K562 (cell line): ENCODE measurements at regions not wholly inside any gene's neighbourhood (a gene's known extent, or its start where the extent isn't known, plus 50 kb on each side); places are given as distances from the start of the nearest gene placed in this dataset.

Experiments
- ATAC-seq: fragments of 200-7000 bp; cut with Tn5 transposase; 3 replicates; pipeline ENCODE4 v1.9.1; 2020; ENCODE audit warnings: moderate library complexity
- BruUV-seq: library from RNA; stranded (reverse); fragments of 400-500 nt; replicated peaks from 2 replicates; lab custom pipeline; 2021; lab: Mats Ljungman, UMichigan
- CTCF ChIA-PET: fragments of 300-600 bp; formaldehyde crosslinking; extraction: SDS; loops from one replicate; lab custom pipeline; 2021; ENCODE audit warnings: low intra/inter-chr PET ratio; lab: Yijun Ruan, JAX
- POLR2A ChIA-PET: fragments of 300-600, 350-650 bp; sonication (Branson Sonifier 250); formaldehyde crosslinking; extraction: SDS; loops from one replicate; lab custom pipeline; 2021; ENCODE audit warnings: antibody characterized with exemption, inconsistent platforms; lab: Yijun Ruan, JAX
- DNase-seq, 4 experiments: peaks; one replicate each; pipeline versions ENCODE4 v3.0.0 to v3.0.0-alpha.2; 2011 to 2018; ENCODE audit warnings: low spot score in 3 of 4, mixed read lengths in 3 of 4; ENCODE audit errors: extremely low read depth in 1 of 4
- FAIRE-seq: peaks from 2 replicates; lab custom pipeline; 2011; peaks lifted over from hg19 to GRCh38; lab: Jason Lieb, UNC
- H2AFZ ChIP-seq: 2 replicates; pipeline ENCODE4 v1.6.0; 2011; ENCODE audit warnings: low read depth, low read length, control low read depth, inconsistent platforms
- H3K27ac ChIP-seq: fragments of 200-600 bp; 3 replicates; pipeline ENCODE4 v1.8.0; 2011; ENCODE audit warnings: low read depth, mild to moderate bottlenecking, control low read depth, inconsistent platforms, low read length, moderate library complexity, mixed read lengths; ENCODE audit errors: extremely low read depth
- H3K27me3 ChIP-seq, 2 experiments: fragments of 300-600 bp in 1 of 2; 2 replicates in 1 of 2; 3 replicates in 1 of 2; pipeline versions ENCODE4 v1.6.0 to v1.8.0; 2011; ENCODE audit warnings: inconsistent platforms in 2 of 2, low read length in 2 of 2, mild to moderate bottlenecking in 1 of 2, mixed read lengths in 1 of 2, moderate library complexity in 1 of 2; ENCODE audit not compliant: control insufficient read depth in 2 of 2, insufficient read depth in 2 of 2
- H3K36me3 ChIP-seq: fragments of 300-600 bp; 3 replicates; pipeline ENCODE4 v1.8.0; 2011; ENCODE audit warnings: mild to moderate bottlenecking, low read length, inconsistent platforms; ENCODE audit not compliant: control insufficient read depth, insufficient read depth
- H3K4me1 ChIP-seq, 2 experiments: fragments of 200-600 bp in 1 of 2; replicated peaks in 1 of 2; 2 replicates in 1 of 2; 3 replicates in 1 of 2; pipeline versions ENCODE4 v1.5.1 to v1.8.0; 2011; ENCODE audit warnings: inconsistent platforms in 2 of 2, low read length in 2 of 2, mild to moderate bottlenecking in 1 of 2, mixed read lengths in 1 of 2, moderate library complexity in 1 of 2; ENCODE audit not compliant: control insufficient read depth in 2 of 2, insufficient read depth in 2 of 2
- H3K4me2 ChIP-seq: 2 replicates; pipeline ENCODE4 v1.6.1; 2011; ENCODE audit warnings: low read length, control low read depth, inconsistent platforms, mixed read lengths; ENCODE audit not compliant: insufficient read depth
- H3K4me3 ChIP-seq: fragments of 200-600 bp; sonication (generic), shearing (Covaris generic); 2 replicates; pipeline ENCODE4 v1.5.1; 2016; ENCODE audit warnings: control low read depth, inconsistent platforms
- H3K79me2 ChIP-seq: fragments of 200-600 bp; 3 replicates; pipeline ENCODE4 v1.8.0; 2011; ENCODE audit warnings: low read length, inconsistent platforms; ENCODE audit not compliant: control insufficient read depth, insufficient read depth
- H3K9ac ChIP-seq, 2 experiments: 2 replicates each; pipeline versions ENCODE4 v1.6.0 to v1.6.1; 2011; ENCODE audit warnings: low read depth in 2 of 2, low read length in 2 of 2, control low read depth in 1 of 2, inconsistent platforms in 1 of 2, mild to moderate bottlenecking in 1 of 2, mixed read lengths in 1 of 2; ENCODE audit not compliant: insufficient read depth in 1 of 2
- H3K9me1 ChIP-seq: one replicate; pipeline ENCODE4 v1.6.0; 2011; ENCODE audit warnings: inconsistent platforms, mild to moderate bottlenecking, low read length, moderate library complexity; ENCODE audit not compliant: control insufficient read depth, insufficient read depth
- H3K9me3 ChIP-seq: replicated peaks from 2 replicates; pipeline ENCODE4 v1.5.1; 2011; ENCODE audit warnings: low read depth, low read length, inconsistent platforms; ENCODE audit not compliant: control insufficient read depth, insufficient read depth
- H4K20me1 ChIP-seq: replicated peaks from 2 replicates; pipeline ENCODE4 v1.6.1; 2011; ENCODE audit warnings: low read length, inconsistent platforms, mixed read lengths; ENCODE audit not compliant: control insufficient read depth, insufficient read depth
- BDP1 ChIP-seq: IDR thresholded peaks from 3 replicates; pipeline ENCODE4 v1.6.1; 2011; ENCODE audit not compliant: insufficient read length, insufficient read depth
- CHD7 ChIP-seq: fragments of 200-600 bp; sonication (generic); IDR thresholded peaks from one replicate; pipeline ENCODE4 v1.6.1; 2012; ENCODE audit warnings: mild to moderate bottlenecking, low read depth, low read length, inconsistent platforms
- HSF4 ChIP-seq: fragments of 250-450 bp; sonication (Bioruptor Pico); IDR thresholded peaks from 2 replicates; pipeline ENCODE4 v2.1.2; 2022; ENCODE audit warnings: mild to moderate bottlenecking, moderate library complexity, borderline replicate concordance
- ILF3 ChIP-seq: fragments of 450-650 bp; IDR thresholded peaks from 2 replicates; pipeline ENCODE4 v1.6.1; 2018; ENCODE audit warnings: antibody characterized with exemption, mild to moderate bottlenecking, moderate library complexity, borderline replicate concordance
- MAZ ChIP-seq, 2 experiments: fragments of 450-650 bp in 1 of 2; sonication (generic) in 1 of 2; formaldehyde crosslinking; IDR thresholded peaks in 1 of 2; conservative IDR thresholded peaks in 1 of 2; 2 replicates each; pipeline versions ENCODE4 v1.4.0 to v1.5.0; 2020; ENCODE audit warnings: mild to moderate bottlenecking in 1 of 2, missing genetic modification reagents in 1 of 2
- MECOM ChIP-seq: fragments of 250-450 bp; sonication (Bioruptor Pico); IDR thresholded peaks from 2 replicates; pipeline ENCODE4 v1.8.0; 2022; ENCODE audit warnings: inconsistent platforms
- ZBTB1 ChIP-seq: sonication (generic); formaldehyde crosslinking; IDR thresholded peaks from 2 replicates; pipeline ENCODE4 v1.8.1; 2023; ENCODE audit warnings: missing genetic modification reagents, low read depth, mild to moderate bottlenecking, borderline replicate concordance
- ZBTB43 ChIP-seq: sonication (generic); formaldehyde crosslinking; IDR thresholded peaks from 2 replicates; pipeline ENCODE4 v1.8.0; 2023; ENCODE audit warnings: mild to moderate bottlenecking, missing genetic modification reagents
- ZNF253 ChIP-seq: fragments of 250-450 bp; sonication (Bioruptor Pico); conservative IDR thresholded peaks from 2 replicates; pipeline ENCODE4 v1.6.1; 2021; ENCODE audit warnings: mild to moderate bottlenecking
- ZNF324 ChIP-seq: fragments of 250-450 bp; sonication (Bioruptor Pico); IDR thresholded peaks from 2 replicates; pipeline ENCODE4 v1.4.0; 2020; ENCODE audit warnings: mild to moderate bottlenecking
- WGBS: fragments of 100-300 bp; shearing (Covaris generic); methylation state at CpG from one replicate; pipeline ENCODE4 v1.1.6; 2016; ENCODE audit warnings: low coverage, mixed read lengths; ENCODE audit not compliant: insufficient coverage; ENCODE audit errors: missing lambda C conversion rate; 5-methylcytosine and 5-hydroxymethylcytosine counted together
- in situ Hi-C: fragments of 300-500 bp; cut with MboI; formaldehyde crosslinking; loops from 4 replicates; pipeline ENCODE4 v1.15.0; 2018; ENCODE audit warnings: inconsistent platforms, mixed read lengths
- intact Hi-C: fragments of 100-400 bp; cut with micrococcal nuclease; formaldehyde crosslinking; loops from 2 replicates; pipeline ENCODE4 v1.14.2; 2022

- DNase-seq (no peak), ATAC-seq (no peak), FAIRE-seq (no peak)
- Histone ChIP-seq H3K79me2 (no peaks in the 10 kb centered on the region), H4K20me1 (no peaks in the 10 kb centered on the region), H3K9me1 (no peaks in the 10 kb centered on the region), H3K27me3 (no peaks in the 10 kb centered on the region), H3K36me3 (no peaks in the 10 kb centered on the region), H3K4me1 (no peaks in the 10 kb centered on the region), H3K9ac (no peak overlapping the region), H3K9me3 (no peaks in the 10 kb centered on the region), H3K4me2 (no peak overlapping the region), H2AFZ (no peak overlapping the region), H3K27ac (no peak overlapping the region), H3K4me3 (no peak overlapping the region)
- CTCF ChIA-PET: no interaction called here
- POLR2A ChIA-PET: no interaction called here
- no TSS peak for BruUV-seq
- 0% methylated on average over 1 of the region's 1 CpG for WGBS
- in situ Hi-C loops: no loop called here
- intact Hi-C loops: no loop called here
- TF ChIP-seq ZNF253 (CRISPR knock-in tag) (no peak), ZBTB43 (CRISPR knock-in tag) (no peak), ZNF324 (CRISPR knock-in tag) (no peak), HSF4 (CRISPR knock-in tag) (no peak), MAZ (CRISPR knock-in tag; conservative IDR thresholded peaks at IDR 0.05 in 1 of 2, IDR thresholded peaks at IDR 0.05 in 1 of 2) (no peak), MECOM (CRISPR knock-in tag) (no peak), BDP1 (no peak), ILF3 (no peak), CHD7 (no peak), ZBTB1 (no peak)
Observed at GRCh38 chr18:44170208-44170880, 510.3 kb upstream of the SETBP1 start.
